GM19468 (cell line): ENCODE measurements at regions not wholly inside any gene's neighbourhood (a gene's known extent, or its start where the extent isn't known, plus 50 kb on each side); places are given as distances from the start of the nearest gene placed in this dataset.
"Not testable (repeated sequence)": the region's sequence is repeated elsewhere in the genome, so short reads cannot be mapped to it uniquely, and the experiment has no call there.

Experiments used
- ATAC-seq: cut with Tn5 transposase; IDR thresholded peaks from one replicate; pipeline ENCODE4 v1.9.1; 2021; ENCODE audit warnings: mild to moderate bottlenecking, moderate library complexity, moderate number of reproducible peaks; ENCODE audit not compliant: unreplicated experiment; ENCODE audit errors: extremely low read depth

DNA sequence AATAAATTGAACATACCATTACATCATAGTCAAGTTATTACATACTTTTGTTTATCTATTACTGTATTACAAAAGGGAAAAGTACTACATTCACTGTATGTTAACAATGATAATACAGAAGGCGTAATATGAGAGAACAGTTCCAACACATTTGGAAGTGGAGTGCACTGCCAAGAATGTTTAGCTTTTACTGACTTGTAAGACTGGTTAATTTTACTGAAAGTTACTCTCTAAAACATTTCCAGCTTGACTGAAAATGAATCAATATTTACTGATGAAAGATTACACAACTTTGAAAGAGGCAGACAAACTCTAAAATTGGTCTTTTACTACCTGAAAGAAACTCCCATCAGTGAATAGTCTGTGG is 728.5 kb downstream of the FSCB start:
- no peak for ATAC-seq

GRCh38 chr14:43765474-43765873 is 741.6 kb downstream of the FSCB start:
- no peak for ATAC-seq

- ATAC-seq, result no peak
Measured at GRCh38 chr14:43764433-43764832, 742.6 kb downstream of the FSCB start.

DNA sequence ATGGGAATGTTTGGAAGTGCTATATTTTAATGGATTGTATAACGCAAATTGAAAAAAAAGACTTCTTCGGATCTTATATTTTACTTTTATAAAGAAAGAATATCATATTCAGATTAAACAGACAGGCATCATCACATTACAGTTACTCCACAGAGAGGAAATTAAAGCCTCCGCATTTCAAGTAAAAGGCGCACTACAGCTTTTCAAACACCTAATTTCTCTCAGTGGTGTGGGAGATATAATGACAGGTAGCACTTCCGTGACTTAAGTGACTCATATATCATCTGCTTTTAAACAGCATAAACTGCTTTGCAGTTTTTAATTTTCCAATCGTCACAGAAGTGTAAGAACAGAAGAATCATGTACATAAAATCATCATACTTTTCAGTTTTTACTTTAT is 751.4 kb downstream of the FSCB start:
- ATAC-seq, result no peak

DNA sequence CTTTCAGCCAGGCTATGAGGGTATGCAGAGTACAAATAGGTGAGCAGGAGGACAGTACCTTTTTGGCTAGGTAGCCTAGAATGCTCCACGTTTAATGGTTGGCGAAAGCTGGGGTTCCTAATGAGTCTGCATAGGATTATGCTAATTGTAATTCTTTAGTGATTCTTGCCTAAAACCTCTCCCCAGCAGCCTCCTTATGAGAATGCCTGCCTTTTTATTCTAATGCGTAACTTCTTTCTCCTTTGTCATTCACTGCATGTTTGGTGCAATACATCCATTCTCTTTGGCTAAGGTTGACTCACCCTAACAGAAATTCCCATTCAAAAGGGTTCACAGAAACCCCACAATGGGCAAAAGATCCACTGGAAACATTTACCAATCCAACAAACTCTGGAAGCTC is 752.2 kb downstream of the FSCB start:
- no peak for ATAC-seq

DNA sequence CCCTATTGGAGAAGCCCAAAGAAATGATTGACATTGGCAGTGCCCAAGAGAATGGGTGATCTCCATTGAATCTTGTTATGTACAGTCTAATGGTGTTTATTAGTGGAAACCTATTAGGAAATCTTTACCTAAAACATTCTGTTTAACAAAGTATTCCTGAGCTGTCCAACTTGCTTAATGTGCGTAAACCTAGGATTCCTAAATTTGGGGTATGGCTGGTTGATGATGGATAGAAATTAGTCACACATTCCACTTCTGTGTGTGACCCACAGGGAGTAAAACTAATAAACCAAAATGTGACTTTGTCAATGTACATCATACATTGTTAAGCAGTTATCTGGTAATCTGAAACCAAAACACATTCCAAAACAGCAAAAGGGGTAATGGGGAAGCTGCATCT is 761.3 kb downstream of the FSCB start:
- ATAC-seq, result no peak

- ATAC-seq, result no peak
Measured at GRCh38 chr14:43735932-43736331, 771.2 kb downstream of the FSCB start.

GRCh38 chr14:43729143-43729542 is 777.9 kb downstream of the FSCB start:
- no peak for ATAC-seq

DNA sequence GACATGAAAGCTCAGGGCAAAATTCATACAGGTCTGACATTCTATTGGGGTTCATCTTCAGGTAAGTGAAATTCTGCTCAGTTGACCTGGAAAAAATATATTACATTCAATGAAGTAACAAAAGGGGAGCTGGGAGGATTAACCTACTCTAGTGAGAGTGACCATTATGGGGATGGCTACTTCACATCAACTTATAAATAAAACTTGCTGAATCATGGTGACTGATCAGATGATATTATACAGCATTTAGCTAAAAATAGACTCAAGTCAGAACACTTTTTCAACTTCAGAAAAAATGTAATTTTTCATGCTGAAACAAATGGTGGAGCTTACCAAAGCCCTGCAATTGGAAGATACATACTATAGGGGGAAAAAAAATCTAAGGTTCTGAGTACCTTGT is 800.2 kb downstream of the FSCB start:
- ATAC-seq, result no peak

GRCh38 chr14:43698561-43699284 is 808.4 kb downstream of the FSCB start:
- ATAC-seq, result not testable (repeated sequence)

GRCh38 chr14:43697003-43697402 is 810.1 kb downstream of the FSCB start:
- no peak for ATAC-seq

DNA sequence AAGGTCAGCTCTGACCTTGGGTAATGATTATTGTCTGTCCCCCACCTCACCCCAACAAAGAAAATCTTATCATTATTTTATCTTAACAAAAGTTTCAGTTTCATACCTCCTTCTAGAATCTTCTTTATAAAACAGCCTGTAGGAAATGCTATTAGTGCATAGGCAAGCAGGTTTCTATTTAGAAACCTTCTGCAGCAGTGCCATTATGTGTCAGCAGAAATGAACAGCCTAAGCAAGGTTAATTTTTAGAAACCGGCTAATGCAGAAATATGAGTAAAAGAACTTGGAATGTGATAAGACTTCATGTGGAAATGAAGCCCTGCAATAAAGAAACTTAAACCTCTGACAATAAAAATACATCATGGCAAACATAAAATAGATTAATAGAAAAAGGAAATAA is 814.4 kb downstream of the FSCB start:
- ATAC-seq, result no peak

DNA sequence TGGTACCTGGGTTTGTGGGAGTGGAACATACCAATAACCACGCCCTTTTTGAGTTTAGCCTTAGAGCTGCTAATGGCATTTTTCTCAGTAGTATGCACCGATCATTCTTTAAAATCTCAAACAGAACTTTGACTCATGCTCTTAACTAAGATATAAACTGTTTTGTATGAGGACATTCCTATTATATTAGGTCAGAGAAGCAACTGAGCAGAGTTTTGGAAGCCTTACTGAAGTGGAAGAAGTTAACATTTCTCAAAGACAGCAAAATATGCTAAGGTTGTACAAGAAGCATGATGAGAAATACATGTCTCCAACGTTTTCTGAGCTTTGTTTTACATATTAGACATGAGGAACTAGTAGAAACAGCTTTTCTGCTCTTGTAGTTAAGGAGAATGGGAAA is 819.2 kb downstream of the FSCB start:
- no peak for ATAC-seq

DNA sequence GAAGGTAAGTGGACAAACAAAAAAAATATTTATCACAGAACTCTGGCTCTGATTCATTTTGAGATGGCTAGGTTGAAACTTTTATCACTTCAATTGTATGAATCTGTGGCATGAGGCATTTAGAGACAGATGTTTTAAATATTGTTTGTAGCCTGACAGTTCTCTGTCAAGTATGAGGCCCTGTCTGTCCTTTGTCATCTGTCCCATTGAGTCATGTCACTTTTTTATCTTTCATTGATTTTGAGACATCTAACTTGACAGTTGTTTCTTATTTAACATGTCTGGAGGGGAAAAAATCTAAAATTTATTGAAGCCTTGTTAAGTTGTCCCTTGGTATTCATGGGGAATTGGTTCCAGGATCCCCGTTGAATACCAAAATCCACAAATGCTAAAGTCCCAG is 829.5 kb downstream of the FSCB start:
- ATAC-seq, result no peak

DNA sequence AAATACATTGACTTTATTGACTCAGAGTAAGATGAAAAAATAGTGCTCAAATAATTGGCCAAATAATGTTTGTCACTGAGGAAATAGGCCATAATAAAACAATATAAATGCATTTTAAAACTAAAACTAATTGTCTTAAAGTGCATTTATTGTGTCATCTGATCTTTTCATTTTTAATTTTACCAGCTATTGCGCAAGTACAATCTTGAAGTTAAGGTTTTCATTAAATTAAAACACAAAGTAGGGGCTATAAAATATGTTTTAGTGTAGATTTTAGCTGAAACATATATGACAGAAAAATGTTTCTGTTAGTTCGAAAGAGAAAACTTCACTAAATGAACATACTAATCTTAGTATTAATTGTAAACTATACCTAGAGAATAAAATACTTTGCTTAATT is 832.8 kb downstream of the FSCB start:
- no peak for ATAC-seq

- no peak for ATAC-seq
Measured at GRCh38 chr14:43671716-43672485, 835.2 kb downstream of the FSCB start.

DNA sequence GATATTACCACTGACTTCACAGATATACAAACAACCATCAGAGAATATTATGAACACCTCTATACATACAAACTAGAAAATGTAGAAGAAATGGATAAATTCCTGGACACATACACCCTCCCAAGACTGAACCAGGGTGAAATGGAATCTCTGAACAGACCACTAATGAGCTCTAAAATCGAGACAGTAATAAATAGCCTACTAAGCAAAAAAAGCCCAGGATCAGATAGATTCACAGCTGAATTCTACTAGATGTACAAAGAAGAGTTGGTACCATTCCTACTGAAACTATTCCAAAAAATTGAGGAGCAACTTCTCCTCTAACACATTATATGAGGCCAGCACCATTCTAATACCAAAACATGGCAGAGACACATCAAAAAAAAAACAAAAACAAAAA is 837.7 kb downstream of the FSCB start:
- ATAC-seq, result no peak

GRCh38 chr14:43665570-43666267 is 841.4 kb downstream of the FSCB start:
- ATAC-seq, result no peak

DNA sequence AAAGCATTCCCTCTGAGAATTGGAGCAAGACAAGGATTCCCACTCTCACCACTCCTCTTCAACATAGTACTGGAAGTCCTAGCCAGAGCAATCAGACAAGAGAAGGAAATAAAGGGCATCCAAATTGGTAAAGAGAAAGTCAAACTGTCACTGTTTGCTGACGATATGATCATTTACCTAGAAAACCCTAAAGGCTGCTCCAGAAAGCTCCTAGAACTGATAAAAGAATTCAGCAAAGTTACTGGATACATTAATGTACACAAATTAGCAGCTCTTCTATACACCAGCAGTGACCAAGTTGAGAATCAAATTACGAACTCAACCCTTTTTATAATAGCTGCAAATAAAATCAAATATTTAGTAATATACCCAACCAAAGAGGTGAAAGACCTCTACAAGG is 851.9 kb downstream of the FSCB start:
- ATAC-seq, result not testable (repeated sequence)

DNA sequence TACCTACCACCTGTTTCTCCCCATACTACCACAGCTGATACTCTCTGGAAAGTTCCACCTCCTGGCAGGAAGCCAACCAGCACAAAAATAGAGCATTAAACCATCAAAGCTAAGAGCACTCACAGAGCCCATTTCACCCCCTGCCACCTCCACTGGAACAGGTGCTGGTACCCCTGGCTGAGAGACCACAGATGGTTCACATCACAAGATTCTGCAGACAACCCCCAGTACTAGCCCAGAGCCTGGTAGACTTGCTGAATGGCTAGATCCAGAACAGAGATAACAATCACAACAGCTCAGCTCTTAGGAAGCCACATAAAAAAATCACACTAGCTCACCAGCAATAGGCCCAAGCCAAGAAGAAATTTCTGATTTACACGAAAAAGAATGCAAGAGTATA is 855.2 kb downstream of the FSCB start:
- ATAC-seq, result no peak

- ATAC-seq, result no peak
Measured at GRCh38 chr14:43651185-43651787, 855.8 kb downstream of the FSCB start.
